NCI-H69 (cell line): ENCODE measurements at regions not wholly inside any gene's neighbourhood (a gene's known extent, or its start where the extent isn't known, plus 50 kb on each side); places are given as distances from the start of the nearest gene placed in this dataset.

Experiments used
- DNase-seq: peaks from one replicate; lab custom pipeline; 2025; lab: John Stamatoyannopoulos, UW

DNA sequence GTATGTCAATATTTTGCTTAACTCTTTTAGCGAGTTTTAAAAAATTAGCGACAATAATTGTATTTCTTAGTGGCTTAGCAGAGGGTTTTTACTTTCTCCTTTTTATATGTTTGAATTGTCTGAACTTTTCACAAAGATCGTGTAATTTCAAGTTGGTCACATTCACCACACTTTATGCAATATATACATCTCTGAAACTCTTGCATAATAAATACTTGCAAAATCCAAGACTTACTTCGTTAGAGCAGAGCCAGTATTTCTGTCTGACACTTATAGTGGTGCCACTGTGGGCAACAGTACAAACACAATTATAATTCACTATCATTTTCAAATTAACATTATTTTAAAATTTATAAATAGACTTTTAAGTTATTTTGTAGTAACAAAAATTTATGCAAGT, 62.0 kb downstream of the SUCNR1 start:
- DNase-seq = no peak

DNA sequence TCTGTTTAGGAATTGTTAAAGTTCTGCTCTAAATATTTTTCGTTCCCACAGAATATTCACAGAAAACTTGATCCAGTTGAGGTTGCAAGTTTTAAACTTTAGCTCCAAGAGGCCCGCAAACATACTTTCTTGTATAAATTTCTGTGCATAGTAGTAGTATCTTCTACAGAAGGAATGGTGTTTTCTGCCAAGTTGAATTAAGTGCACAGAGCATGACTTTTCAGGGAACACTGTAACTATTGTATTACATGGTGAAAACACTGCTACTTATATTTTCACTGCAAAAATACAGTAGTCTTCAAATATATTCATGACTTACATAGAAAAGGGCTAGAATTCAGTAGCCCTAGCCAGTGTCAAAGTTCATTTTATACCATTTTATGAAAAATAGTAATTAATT, 67.0 kb downstream of the SUCNR1 start:
- no peak for DNase-seq

DNA sequence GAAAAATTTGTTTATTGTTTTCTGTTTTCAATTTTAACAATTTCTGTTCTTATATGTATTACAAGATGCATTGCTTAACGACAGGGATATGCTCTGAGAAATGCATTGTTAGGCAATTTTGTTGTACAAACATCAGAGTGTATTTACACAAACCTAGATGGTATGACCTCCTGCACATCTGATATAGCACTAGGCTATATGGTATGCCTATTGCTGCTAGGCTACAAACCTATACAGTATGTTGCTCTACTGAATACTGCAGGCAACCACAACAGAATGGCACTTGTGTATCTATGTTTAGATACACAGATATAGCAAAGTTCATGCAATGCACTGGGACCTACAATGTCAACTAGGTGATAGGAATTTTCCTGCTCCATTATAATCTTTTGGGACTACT, 70.1 kb downstream of the SUCNR1 start:
- no peak for DNase-seq

- DNase-seq = no peak
These were observed 70.9 kb downstream of the SUCNR1 start for GRCh38 chr3:151944356-151944755.

DNA sequence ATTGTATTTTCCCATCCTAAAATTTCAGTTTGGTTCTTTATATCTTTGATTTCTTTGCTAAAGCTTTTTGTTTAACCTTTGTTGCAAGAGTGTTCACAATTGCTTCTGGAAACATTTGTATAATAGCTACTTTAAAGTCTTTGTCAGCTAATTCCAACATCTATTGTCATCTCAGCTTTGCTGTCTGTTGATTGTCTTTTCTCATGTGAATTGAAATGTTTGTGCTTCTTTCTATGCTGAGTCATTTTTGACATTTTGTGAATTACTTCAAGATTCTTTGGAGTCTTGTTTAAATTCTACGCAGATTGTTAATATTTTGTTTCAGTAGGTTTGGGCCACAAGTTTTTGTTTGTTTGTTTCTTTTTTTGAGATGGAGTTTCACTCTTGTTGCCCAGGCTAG, 73.2 kb downstream of the SUCNR1 start:
- DNase-seq = no peak

GRCh38 chr3:151949706-151950105, 76.3 kb downstream of the SUCNR1 start:
- no peak for DNase-seq

GRCh38 chr3:151955356-151955755, 81.9 kb downstream of the SUCNR1 start:
- DNase-seq = no peak

GRCh38 chr3:151960961-151961580, 87.6 kb downstream of the SUCNR1 start:
- peak; percentile 12 for DNase-seq

DNA sequence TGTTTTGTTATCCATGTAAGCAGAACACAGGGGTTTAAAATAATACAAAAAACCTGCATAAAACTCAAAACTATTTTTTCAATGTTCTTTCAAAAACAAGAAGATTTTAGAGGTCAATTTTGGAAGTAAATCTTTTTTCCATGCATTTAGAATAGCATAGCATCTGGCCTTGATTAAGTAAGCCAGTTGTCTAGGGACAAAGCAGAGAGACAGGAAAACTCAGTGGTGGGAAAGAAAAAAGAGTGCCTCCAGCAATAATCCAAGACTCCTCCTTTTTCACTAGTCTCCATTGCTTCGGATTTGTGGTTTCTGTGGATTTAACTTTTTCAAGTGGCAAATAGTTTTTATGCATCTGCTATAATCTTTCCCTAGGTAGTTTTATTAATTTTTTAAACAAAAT, 88.9 kb downstream of the SUCNR1 start:
- no peak for DNase-seq

- no peak for DNase-seq
These were observed 89.5 kb downstream of the SUCNR1 start for GRCh38 chr3:151962912-151963311.

DNA sequence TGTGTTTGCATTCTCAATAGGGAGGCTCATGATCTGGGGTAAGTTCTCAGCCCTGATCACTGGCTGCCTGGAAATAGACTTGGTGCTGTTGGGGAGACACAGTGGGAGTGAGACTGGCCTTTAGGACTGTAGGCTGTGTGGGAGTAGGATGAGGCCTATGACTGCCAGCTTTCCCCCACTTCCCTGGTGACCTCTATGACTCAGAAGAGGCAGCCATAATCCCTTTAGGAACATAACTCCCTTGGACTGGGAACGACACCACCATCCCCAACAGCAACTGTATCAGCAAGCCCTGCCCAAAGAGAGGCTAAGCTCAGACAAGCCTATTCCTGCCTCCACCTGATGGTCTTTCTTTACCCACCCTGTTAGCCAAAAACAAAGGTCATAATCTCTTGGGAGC, 91.3 kb downstream of the SUCNR1 start:
- DNase-seq = no peak

DNA sequence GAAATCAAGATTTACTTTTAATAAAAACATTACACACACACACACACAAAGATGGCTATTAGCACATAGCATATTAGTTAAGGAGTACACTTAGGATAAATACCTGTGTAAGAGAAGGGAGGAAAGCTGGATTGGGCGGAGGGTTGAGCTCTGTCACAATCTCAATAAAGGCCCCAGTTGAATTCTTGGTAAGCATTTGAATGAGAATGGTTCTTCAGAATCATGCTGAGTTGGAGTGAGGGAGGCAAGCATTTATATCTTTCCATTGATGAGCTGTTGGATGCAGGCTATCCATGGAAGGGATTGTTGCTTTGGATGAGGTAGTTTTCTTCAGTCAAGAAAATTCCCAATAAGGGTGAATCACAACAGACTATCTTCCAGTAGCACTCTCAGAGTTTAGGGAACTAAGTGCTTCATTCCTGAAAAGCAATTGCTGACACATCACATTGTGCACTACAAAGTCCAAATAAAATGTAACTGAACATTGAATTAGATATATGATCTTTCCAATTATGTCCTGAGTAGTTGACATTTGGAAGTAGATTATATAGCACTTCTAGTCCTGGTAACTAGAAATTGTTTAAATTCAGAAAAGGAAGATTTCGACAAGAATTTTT, 95.7 kb downstream of the SUCNR1 start:
- no peak for DNase-seq

DNA sequence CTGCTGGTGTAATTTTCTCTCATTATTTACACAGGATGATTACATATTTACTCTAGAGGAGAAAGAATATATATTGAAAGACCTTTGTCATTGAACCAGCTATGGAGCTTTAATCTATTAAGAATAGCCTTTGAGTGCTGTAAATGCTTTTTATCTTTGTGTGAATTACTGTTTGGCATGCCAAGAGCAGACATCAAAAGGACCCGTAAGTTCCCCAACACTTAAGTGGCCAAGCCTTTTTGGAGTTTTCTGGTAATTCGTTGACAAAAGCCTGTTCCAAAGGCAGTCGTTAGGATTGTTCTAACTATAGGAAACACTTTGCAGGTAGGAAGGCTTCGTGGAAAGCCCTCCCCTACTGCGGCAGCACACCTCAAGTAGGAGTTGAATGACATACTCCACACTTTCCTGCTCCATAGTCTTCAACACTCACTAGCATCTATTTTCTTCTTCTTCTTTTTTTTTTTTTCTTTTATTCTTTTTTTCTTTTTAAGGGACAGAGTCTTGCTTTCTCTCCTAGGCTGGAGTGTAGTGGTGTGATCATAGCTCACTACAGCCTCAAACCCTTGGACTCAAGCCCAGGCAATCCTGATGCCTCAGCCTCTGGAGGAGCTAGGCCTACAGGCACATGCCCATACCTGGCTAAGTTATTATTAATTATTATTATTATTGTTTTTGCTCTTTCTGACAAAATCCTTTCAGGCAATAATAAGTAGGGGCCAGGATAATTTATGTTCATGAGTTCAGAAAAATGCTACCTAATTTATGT, 98.6 kb downstream of the SUCNR1 start:
- peak; percentile 85 for DNase-seq

- peak; percentile 24 for DNase-seq
These were observed 100.6 kb downstream of the SUCNR1 start for GRCh38 chr3:151974067-151974466.

DNA sequence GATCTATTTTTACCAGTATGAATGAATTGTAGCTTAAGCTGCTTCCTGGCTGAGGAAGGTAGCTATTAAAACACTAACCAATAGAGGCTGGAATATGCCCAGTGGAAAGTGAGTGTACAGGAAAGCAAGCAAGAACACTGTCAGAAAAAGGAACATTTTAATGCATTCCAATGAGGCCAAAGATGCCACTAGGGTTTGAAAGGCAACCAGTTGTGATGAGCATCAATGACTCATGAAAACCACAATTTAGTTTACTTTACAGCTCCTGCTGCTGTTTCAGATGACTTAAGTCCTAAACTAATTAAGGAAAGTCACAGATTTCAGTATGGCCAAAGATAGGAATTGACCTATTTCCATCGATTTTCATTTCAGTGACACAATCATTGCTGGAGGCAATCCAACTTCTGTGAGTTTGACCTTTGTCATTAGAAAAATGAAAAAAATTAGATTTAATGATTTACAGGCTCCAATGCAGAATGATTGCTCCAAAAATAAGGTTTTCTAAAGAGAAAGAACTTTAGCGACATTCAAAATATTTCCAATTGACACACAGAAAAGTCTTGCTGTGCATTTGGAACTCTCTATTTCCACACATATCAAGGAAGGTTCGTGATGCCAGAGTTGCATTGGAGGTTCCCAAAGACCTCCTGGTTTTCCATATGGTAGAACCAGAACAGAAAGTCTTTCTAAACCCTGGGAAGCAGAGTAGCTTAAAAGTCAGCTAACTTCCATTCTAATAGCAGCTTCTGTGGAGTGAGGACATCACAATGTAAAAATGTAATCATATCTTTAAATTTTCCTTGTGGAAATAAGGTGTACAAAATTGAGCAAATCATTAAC, 103.0 kb downstream of the SUCNR1 start:
- DNase-seq = no peak

GRCh38 chr3:151979906-151980305, 106.5 kb downstream of the SUCNR1 start:
- no peak for DNase-seq

DNA sequence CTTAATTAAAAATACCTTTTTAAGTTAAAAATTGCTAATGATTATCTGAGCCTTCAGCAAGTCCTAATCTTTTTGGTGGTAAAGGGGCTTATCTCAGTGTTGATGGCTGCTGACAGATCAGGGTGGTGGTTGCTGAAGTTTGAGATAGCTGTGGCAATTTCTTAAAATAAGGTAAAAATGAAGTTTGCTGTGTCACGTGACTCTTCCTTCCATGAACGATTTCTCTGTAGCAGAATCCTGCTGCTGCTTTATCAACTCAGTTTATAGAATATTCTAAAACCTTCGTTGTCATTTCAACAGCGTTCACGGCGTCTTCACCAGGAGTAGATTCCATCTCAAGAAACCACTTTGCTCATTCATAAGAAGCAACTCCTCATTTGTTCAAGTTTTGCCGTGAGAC, 110.1 kb downstream of the SUCNR1 start:
- no peak for DNase-seq

DNA sequence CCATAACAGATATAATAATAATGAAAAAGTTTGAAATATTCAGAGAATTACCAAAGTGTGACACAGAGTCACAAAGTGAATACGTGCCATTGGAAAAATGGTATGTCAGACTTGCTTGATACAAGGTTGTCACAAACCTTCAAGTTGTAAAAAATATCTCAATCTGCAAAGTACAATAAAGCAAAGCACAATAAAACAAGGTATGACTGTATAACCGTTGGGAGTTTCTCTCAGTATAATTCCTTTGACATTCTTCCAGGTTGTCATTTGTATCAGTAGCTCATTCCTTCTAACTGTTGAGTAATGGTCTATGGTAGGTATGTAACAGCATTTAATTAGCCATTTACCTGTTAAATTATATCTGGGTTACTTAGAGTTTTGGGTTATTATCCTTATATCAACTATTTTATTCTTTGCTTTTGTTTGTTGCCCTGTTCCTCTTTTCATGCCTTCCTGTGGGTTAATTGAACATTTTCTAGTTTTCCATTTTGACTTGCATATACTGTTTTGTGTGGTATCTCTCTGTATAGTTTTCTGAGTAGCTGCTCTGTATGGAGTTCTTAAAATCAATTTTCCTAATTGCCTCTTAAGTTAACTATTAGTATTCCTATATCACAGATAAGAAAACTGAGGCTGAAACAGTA, 112.5 kb downstream of the SUCNR1 start:
- DNase-seq = no peak

DNA sequence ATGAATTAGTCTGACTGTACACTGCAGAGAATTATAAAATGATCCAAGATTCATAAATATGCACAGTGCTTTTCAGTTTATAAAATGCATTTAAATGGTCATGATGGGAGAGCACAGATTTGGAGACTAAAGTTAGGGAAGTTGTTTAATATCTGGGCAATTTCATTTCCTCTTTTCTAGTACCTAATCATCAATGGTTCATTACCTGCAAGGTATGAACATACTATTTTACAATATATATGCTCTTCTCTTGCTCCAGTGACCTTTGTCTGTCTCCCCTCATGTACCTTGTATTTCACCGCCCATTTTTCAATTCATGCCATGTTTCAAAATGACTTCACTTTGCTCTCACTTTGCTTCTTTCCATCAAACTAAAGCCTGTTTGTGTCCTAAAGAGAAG, 114.5 kb downstream of the SUCNR1 start:
- no peak for DNase-seq

DNA sequence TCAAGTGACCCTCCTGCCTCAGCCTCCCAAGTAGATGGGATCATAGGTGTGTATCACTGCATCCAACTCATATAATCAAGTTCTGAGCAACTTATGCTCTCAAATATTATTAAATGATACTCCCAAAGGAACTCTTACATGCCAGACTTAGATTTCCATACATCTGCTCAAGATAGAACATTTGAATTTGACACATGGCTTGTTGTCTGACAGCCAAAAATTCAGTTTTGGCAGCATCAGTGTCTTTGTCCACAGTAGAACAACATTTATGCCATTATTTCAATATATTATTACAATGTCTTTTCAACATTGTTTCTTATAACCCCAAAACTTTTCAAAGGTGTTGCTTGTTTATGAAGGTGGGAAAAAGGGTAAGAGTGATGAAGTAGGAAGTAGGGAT, 116.2 kb downstream of the SUCNR1 start:
- DNase-seq = no peak

DNA sequence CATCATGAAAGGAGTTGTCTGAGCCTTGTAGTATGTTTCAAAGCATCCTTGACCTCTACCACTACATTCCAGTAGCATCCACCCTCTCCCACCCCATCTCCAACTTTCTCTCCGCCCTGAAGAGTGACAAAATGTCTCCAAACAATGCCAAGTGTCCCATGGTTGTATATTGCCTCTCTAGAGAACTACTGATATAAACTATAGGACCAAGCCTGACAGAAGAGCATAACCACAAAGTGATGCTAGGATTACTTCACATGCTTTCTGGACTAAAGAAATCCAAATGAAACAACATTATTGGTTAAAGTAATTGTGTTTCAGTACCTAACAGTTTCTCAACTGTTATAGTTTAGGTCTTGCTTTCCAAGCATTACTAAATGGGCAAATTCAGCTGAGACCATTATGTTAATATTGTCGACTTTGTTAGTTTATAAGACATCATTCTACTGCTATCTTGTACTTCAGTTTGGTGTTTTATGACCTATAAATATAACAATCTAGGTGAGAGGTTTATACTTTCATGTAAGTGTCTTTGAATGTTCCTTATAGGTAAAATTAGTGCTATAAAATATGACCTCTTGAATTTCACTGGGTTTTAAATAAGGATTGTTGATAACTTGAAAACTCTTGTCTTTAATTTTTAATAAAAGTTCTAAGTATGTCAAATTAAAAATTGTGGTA, 117.4 kb downstream of the SUCNR1 start:
- DNase-seq = no peak
